Mucosa of descending colon (tissue), 3 donors: ENCODE measurements at regions not wholly inside any gene's neighbourhood (a gene's known extent, or its start where the extent isn't known, plus 50 kb on each side); places are given as distances from the start of the nearest gene placed in this dataset.

Experiments used
- ATAC-seq: fragments of 200-7000 bp; cut with Tn5 transposase; one replicate; pipeline ENCODE4 v1.9.1; 2020; ENCODE audit warnings: mild to moderate bottlenecking, moderate library complexity
- DNase-seq, 3 donors: peaks; one replicate each; pipeline ENCODE4 v3.0.0-alpha.2; 2020
- H3K36me3 ChIP-seq: fragments of 200-600 bp; one replicate; pipeline ENCODE4 v1.8.0; 2021; ENCODE audit warnings: low read depth, mild to moderate bottlenecking
- H3K4me1 ChIP-seq: fragments of 200-600 bp; one replicate; pipeline ENCODE4 v1.8.0; 2021; ENCODE audit warnings: low read depth, mild to moderate bottlenecking
- H3K4me3 ChIP-seq: fragments of 200-600 bp; one replicate; pipeline ENCODE4 v1.8.0; 2021; ENCODE audit warnings: mild to moderate bottlenecking
- H3K9me3 ChIP-seq: fragments of 200-600 bp; one replicate; pipeline ENCODE4 v1.8.0; 2021; ENCODE audit warnings: mild to moderate bottlenecking
- intact Hi-C, 2 donors: fragments of 100-400 bp; cut with DNase I in 1 of 2; cut with micrococcal nuclease in 1 of 2; formaldehyde crosslinking; loops; one replicate each; pipeline versions ENCODE4 v1.11.0 to v1.11.1; 2022; cut with DNase I, micrococcal nuclease
- TF ChIP-seq, protein P1 (sequence below): fragments of 200-600 bp; IDR thresholded peaks from one replicate; pipeline ENCODE4 v1.8.0; 2022; ENCODE audit warnings: antibody characterized with exemption, mild to moderate bottlenecking
- donor health status: DM: no; HTN: no; CAD: no; lungs with moderate emphysema.
- donor health status: DM: no; HTN: no; CAD: no.
- donor health status: DM: no; HTN: yes; CAD: no.

DNA sequence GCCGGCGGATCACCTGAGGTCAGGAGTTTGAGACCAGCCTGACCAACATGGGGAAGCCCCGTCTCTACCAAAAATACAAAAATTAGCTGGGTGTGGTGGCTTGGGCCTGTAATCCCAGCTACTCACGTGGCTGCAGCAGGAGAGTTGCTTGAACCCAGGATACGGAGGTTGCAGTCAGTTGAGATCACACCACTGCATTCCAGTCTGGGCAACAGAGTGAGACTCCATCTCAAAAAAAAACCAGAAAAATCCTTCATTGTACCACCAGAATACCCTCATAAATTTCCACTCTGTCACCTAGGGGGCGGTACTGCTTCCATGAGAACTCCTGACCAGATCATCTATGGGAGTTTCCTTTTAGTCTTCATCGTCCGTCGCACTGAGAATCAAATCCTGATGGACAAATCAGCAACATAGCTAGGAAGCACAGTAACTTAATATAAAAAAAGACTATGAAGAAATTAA, 225.8 kb upstream of the KLF14 start:
- no peaks in the 10 kb centered on the region for H3K9me3 ChIP-seq
- DNase-seq (no peak), ATAC-seq (peak; percentile 26)
- intact Hi-C loops: no loop called here
- no peak overlapping the region for H3K4me3 ChIP-seq
- TF ChIP-seq, protein P1, sequence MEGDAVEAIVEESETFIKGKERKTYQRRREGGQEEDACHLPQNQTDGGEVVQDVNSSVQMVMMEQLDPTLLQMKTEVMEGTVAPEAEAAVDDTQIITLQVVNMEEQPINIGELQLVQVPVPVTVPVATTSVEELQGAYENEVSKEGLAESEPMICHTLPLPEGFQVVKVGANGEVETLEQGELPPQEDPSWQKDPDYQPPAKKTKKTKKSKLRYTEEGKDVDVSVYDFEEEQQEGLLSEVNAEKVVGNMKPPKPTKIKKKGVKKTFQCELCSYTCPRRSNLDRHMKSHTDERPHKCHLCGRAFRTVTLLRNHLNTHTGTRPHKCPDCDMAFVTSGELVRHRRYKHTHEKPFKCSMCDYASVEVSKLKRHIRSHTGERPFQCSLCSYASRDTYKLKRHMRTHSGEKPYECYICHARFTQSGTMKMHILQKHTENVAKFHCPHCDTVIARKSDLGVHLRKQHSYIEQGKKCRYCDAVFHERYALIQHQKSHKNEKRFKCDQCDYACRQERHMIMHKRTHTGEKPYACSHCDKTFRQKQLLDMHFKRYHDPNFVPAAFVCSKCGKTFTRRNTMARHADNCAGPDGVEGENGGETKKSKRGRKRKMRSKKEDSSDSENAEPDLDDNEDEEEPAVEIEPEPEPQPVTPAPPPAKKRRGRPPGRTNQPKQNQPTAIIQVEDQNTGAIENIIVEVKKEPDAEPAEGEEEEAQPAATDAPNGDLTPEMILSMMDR: no peak
- no peaks in the 10 kb centered on the region for H3K36me3 ChIP-seq
- H3K4me1 ChIP-seq: no peaks in the 10 kb centered on the region

DNA sequence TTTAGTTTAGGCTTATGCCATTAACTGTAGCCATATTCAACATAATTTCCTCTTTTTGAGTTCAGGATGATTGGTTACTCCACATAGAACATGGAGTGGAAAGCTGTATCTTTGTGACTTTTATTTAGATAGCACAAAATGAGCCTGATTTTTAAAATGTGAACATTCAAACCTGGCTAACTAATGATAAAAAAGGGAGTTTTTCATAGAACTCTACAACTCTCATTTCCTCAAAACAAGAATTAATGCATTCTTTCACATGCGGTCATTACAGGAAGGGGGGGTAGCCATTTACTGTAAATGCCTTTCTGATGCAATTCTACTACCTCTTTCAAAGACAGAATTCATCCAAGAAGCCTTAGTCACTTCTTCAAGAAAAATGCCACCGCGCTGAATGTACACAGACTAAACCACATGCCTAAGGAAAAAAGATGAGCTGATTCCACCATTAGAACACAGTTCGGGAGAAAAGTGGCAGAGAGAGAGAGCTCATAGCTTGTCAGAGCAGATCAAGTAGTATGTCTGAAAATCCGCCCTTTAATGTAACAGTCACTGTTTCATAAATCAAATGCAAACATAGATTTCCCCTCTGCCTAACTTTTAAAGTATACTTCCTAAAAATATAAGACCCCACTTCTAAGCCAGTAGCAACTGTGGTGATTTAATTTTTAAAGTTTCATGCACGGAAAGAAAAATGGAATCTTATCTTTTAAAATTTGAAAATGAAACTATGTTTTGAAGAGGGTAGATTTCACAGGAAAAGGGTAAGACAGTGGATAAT, 226.4 kb upstream of the KLF14 start:
- H3K4me1 ChIP-seq: no peaks in the 10 kb centered on the region

DNA sequence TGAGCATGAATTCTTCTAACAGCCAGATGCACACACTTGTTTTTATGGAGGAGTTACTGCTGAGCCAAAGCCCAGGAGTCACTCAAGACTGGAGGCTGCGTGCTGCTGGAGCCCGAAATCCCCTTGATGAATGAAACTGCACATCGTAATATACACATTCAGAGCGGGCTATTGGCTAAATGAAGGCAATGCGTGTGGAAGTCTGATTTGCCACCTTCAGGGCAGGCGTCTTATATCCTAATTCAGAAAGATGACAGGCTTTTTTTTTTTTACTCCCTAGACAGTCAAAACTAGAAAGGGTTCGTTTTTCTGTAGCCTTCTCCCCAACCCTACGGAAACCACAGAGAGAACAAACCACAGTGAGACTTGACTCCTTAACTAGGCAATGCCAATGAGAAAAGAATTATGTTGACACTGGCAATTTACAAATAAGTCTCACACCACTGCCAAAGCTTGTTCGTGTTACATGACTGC, 227.2 kb upstream of the KLF14 start:
- H3K4me1 ChIP-seq: no peaks in the 10 kb centered on the region
- no peak for DNase-seq

More for the DNA sequence above, 226.4 kb upstream of the KLF14 start:
- Histone ChIP-seq H3K4me3 (no peak overlapping the region), H3K36me3 (no peaks in the 10 kb centered on the region), H3K9me3 (no peaks in the 10 kb centered on the region)
- DNase-seq (no peak), ATAC-seq (peak; percentile 64)
- intact Hi-C loops: no loop called here
- TF ChIP-seq, protein P1: no peak

DNA sequence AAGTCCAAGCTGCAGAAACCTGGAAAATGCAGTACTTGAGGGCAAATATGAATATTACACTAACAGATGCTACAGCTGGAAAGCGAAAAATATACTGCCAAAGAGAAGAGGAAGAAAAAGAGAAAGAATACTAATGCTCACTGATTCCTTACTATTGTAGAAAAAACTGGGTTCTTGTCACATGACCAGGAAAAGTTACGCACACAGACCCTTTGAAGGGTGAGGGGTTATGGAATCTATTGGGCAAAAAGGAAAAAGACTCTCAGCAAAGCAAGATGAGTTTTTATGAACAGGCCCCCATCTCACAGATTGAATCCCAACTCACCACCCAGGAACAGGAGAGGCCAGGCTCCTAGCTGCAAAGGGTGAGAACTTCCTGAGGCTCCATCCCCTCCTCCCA, 228.1 kb upstream of the KLF14 start:
- intact Hi-C loops: no loop called here
- Histone ChIP-seq H3K4me3 (no peak overlapping the region), H3K9me3 (no peaks in the 10 kb centered on the region), H3K36me3 (no peaks in the 10 kb centered on the region), H3K4me1 (no peaks in the 10 kb centered on the region)
- ATAC-seq: no peak
- no peak for DNase-seq
- TF ChIP-seq, protein P1: no peak

More for the DNA sequence above, 227.2 kb upstream of the KLF14 start:
- peak; percentile 63 for ATAC-seq
- no peaks in the 10 kb centered on the region for H3K36me3 ChIP-seq
- no peaks in the 10 kb centered on the region for H3K9me3 ChIP-seq
- no peak overlapping the region for H3K4me3 ChIP-seq
- intact Hi-C loops: no loop called here
- TF ChIP-seq, protein P1: no peak

DNA sequence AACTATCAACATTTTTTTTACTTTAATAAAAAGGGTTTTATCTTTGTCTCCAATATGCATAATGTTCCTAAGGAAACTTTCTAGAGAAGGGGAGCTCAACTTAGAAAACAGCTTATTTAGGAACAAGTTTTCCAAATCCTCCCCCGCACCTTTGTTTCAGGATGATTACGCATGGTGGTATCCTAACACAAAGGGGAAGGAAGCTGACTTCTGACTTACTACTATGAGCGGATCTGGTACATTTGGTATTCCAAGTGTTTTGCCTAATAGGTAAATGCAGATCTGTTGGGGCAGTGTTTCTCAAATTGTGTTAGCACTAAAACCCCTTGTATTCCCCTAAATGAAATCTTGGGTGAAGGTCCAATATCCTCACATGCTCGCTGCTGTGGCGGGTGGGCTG, 229.3 kb upstream of the KLF14 start:
- Histone ChIP-seq H3K9me3 (no peaks in the 10 kb centered on the region), H3K4me1 (no peaks in the 10 kb centered on the region), H3K36me3 (no peaks in the 10 kb centered on the region), H3K4me3 (no peak overlapping the region)
- DNase-seq (no peak), ATAC-seq (no peak)
- TF ChIP-seq, protein P1: no peak
- intact Hi-C loops: no loop called here
